ENCODE measurements at regions not wholly inside any gene's neighbourhood (a gene's known extent, or its start where the extent isn't known, plus 50 kb on each side); places are given as distances from the start of the nearest gene placed in this dataset.
A peak's percentile ranks its signal among the peaks of the same experiment; 100 is the strongest.

- no peaks in the 10 kb centered on the region for H3K4me1 ChIP-seq (replicated peaks in 1 of 2)
- no peak overlapping the region for H3K4me3 ChIP-seq
- DNase-seq, result no peak
- H3K9me3 ChIP-seq (replicated peaks in 1 of 3), result no peaks in the 10 kb centered on the region
- intact Hi-C loops (cut with DNase I), result no loop called here
- H3K27ac ChIP-seq, result no peak overlapping the region
- H3K27me3 ChIP-seq, result no peaks in the 10 kb centered on the region
- WGBS, 4 donors, result 52 to 68% (median 66%) methylated on average over 5 of the region's 5 CpGs
- TF ChIP-seq CTCF (IDR thresholded peaks at IDR 0.05) (no peak), POLR2A (IDR thresholded peaks at IDR 0.05) (no peak)
- no peaks in the 10 kb centered on the region for H3K36me3 ChIP-seq (replicated peaks in 1 of 2)
Observed at GRCh38 chr15:85312486-85312885, 67.9 kb upstream of the AKAP13 start.

- intact Hi-C loops (cut with DNase I), result no loop called here
- no peaks in the 10 kb centered on the region for H3K36me3 ChIP-seq (replicated peaks in 1 of 2)
- H3K27me3 ChIP-seq, result no peaks in the 10 kb centered on the region
- no peak overlapping the region for H3K27ac ChIP-seq
- no peak for DNase-seq
- H3K4me3 ChIP-seq, result no peak overlapping the region
- peak in 1 of 6 experiments; percentile 18 for TF ChIP-seq CTCF (IDR thresholded peaks at IDR 0.05)
- TF ChIP-seq POLR2A (IDR thresholded peaks at IDR 0.05), result no peak
- 73 to 87% (median 77%) methylated on average over 2 of the region's 2 CpGs for WGBS, 4 donors
- H3K9me3 ChIP-seq (replicated peaks in 1 of 3), result no peaks in the 10 kb centered on the region
- H3K4me1 ChIP-seq (replicated peaks in 1 of 2), result no peaks in the 10 kb centered on the region
Observed at GRCh38 chr15:85312929-85313331, 67.5 kb upstream of the AKAP13 start.

- TF ChIP-seq CTCF (IDR thresholded peaks at IDR 0.05) (no peak), POLR2A (IDR thresholded peaks at IDR 0.05) (no peak)
- Histone ChIP-seq H3K27ac (no peak overlapping the region), H3K4me3 (no peak overlapping the region), H3K27me3 (no peaks in the 10 kb centered on the region), H3K4me1 (replicated peaks in 1 of 2) (no peaks in the 10 kb centered on the region), H3K36me3 (replicated peaks in 1 of 2) (no peaks in the 10 kb centered on the region), H3K9me3 (replicated peaks in 1 of 3) (no peaks in the 10 kb centered on the region)
- DNase-seq, result no peak
- intact Hi-C loops (cut with DNase I), result no loop called here
- 95 to 100% (median 97%) methylated on average over 1 of the region's 1 CpG for WGBS, 4 donors
Observed at GRCh38 chr15:85313339-85313738, 67.1 kb upstream of the AKAP13 start.

GRCh38 chr15:85314146-85314545, 66.3 kb upstream of the AKAP13 start:
- H3K4me1 ChIP-seq (replicated peaks in 1 of 2), result no peaks in the 10 kb centered on the region
- H3K27ac ChIP-seq, result no peak overlapping the region
- no peaks in the 10 kb centered on the region for H3K36me3 ChIP-seq (replicated peaks in 1 of 2)
- intact Hi-C loops (cut with DNase I), result no loop called here
- TF ChIP-seq CTCF (IDR thresholded peaks at IDR 0.05), result no peak
- TF ChIP-seq POLR2A (IDR thresholded peaks at IDR 0.05), result no peak
- 91 to 96% (median 94%) methylated on average over 3 of the region's 3 CpGs for WGBS, 4 donors
- no peaks in the 10 kb centered on the region for H3K9me3 ChIP-seq (replicated peaks in 1 of 3)
- H3K27me3 ChIP-seq, result no peaks in the 10 kb centered on the region
- DNase-seq, result no peak
- no peak overlapping the region for H3K4me3 ChIP-seq
